Ascending aorta (tissue), 2 donors: ENCODE measurements at regions not wholly inside any gene's neighbourhood (a gene's known extent, or its start where the extent isn't known, plus 50 kb on each side); places are given as distances from the start of the nearest gene placed in this dataset.

Experiments used
- DNase-seq, 2 donors: peaks; one replicate each; pipeline ENCODE4 v3.0.0-alpha.2; 2019; ENCODE audit warnings: low spot score in 2 of 2
- H3K27ac ChIP-seq, 2 donors: fragments of 200-600 bp; sonication (generic); one replicate each; pipeline ENCODE4 v1.5.1; 2016 to 2017; ENCODE audit warnings: mild to moderate bottlenecking in 1 of 2
- H3K27me3 ChIP-seq: fragments of 200-600 bp; sonication (generic); one replicate; pipeline ENCODE4 v1.5.1; 2017
- H3K36me3 ChIP-seq, 2 donors: fragments of 200-600 bp; sonication (generic); one replicate each; pipeline ENCODE4 v1.5.1; 2016
- H3K4me1 ChIP-seq, 2 donors: fragments of 200-600 bp; sonication (generic); one replicate each; pipeline ENCODE4 v1.5.1; 2016 to 2017; ENCODE audit warnings: mild to moderate bottlenecking in 1 of 2
- H3K4me3 ChIP-seq, 2 donors: fragments of 200-600 bp; sonication (generic); one replicate each; pipeline ENCODE4 v1.5.1; 2016 to 2017; ENCODE audit warnings: mild to moderate bottlenecking in 1 of 2
- H3K9me3 ChIP-seq, 2 donors: fragments of 200-600 bp; sonication (generic); one replicate each; pipeline ENCODE4 v1.5.1; 2016
- intact Hi-C: fragments of 100-400 bp; cut with DNase I; formaldehyde crosslinking; loops from one replicate; pipeline ENCODE4 v1.15.1; 2023
- TF ChIP-seq, protein P1 (sequence below), 3 experiments: fragments of 200-600 bp in 2 of 3; fragments of 450-650 bp in 1 of 3; sonication (generic) in 2 of 3; IDR thresholded peaks; one replicate each; pipeline ENCODE4 v1.5.1; 2016 to 2019; ENCODE audit warnings: antibody characterized with exemption in 3 of 3, mild to moderate bottlenecking in 1 of 3, moderate library complexity in 1 of 3

GRCh38 chr1:191533254-191533653, 625.0 kb upstream of the RGS18 start:
- no peaks in the 10 kb centered on the region for H3K4me1 ChIP-seq
- no peak overlapping the region for H3K27ac ChIP-seq
- TF ChIP-seq, protein P1, sequence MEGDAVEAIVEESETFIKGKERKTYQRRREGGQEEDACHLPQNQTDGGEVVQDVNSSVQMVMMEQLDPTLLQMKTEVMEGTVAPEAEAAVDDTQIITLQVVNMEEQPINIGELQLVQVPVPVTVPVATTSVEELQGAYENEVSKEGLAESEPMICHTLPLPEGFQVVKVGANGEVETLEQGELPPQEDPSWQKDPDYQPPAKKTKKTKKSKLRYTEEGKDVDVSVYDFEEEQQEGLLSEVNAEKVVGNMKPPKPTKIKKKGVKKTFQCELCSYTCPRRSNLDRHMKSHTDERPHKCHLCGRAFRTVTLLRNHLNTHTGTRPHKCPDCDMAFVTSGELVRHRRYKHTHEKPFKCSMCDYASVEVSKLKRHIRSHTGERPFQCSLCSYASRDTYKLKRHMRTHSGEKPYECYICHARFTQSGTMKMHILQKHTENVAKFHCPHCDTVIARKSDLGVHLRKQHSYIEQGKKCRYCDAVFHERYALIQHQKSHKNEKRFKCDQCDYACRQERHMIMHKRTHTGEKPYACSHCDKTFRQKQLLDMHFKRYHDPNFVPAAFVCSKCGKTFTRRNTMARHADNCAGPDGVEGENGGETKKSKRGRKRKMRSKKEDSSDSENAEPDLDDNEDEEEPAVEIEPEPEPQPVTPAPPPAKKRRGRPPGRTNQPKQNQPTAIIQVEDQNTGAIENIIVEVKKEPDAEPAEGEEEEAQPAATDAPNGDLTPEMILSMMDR (IDR thresholded peaks at IDR 0.05), result no peak
- no peak for DNase-seq
- no peaks in the 10 kb centered on the region for H3K27me3 ChIP-seq
- H3K36me3 ChIP-seq, result no peaks in the 10 kb centered on the region
- H3K9me3 ChIP-seq, result no peaks in the 10 kb centered on the region
- H3K4me3 ChIP-seq, result no peak overlapping the region
- intact Hi-C loops, result no loop called here

GRCh38 chr1:191536791-191537429, 621.4 kb upstream of the RGS18 start:
- no peak for DNase-seq
- Histone ChIP-seq H3K27me3 (no peaks in the 10 kb centered on the region), H3K4me1 (no peaks in the 10 kb centered on the region), H3K4me3 (no peak overlapping the region), H3K9me3 (no peaks in the 10 kb centered on the region), H3K27ac (no peak overlapping the region), H3K36me3 (no peaks in the 10 kb centered on the region)
- intact Hi-C loops, result no loop called here
- TF ChIP-seq, protein P1 (IDR thresholded peaks at IDR 0.05), result no peak

GRCh38 chr1:191541758-191542157, 616.5 kb upstream of the RGS18 start:
- no peaks in the 10 kb centered on the region for H3K36me3 ChIP-seq
- no peak for DNase-seq
- no peaks in the 10 kb centered on the region for H3K27me3 ChIP-seq
- no peak overlapping the region for H3K4me3 ChIP-seq
- TF ChIP-seq, protein P1 (IDR thresholded peaks at IDR 0.05), result no peak
- H3K9me3 ChIP-seq, result no peaks in the 10 kb centered on the region
- intact Hi-C loops, result no loop called here
- H3K27ac ChIP-seq, result no peak overlapping the region
- H3K4me1 ChIP-seq, result no peaks in the 10 kb centered on the region

- Histone ChIP-seq H3K4me3 (no peak overlapping the region), H3K4me1 (no peaks in the 10 kb centered on the region), H3K27ac (no peak overlapping the region), H3K36me3 (no peaks in the 10 kb centered on the region), H3K27me3 (no peaks in the 10 kb centered on the region), H3K9me3 (no peaks in the 10 kb centered on the region)
- DNase-seq, result no peak
- TF ChIP-seq, protein P1 (IDR thresholded peaks at IDR 0.05), result no peak
- intact Hi-C loops, result no loop called here
These were observed 615.8 kb upstream of the RGS18 start for GRCh38 chr1:191542444-191542843.

DNA sequence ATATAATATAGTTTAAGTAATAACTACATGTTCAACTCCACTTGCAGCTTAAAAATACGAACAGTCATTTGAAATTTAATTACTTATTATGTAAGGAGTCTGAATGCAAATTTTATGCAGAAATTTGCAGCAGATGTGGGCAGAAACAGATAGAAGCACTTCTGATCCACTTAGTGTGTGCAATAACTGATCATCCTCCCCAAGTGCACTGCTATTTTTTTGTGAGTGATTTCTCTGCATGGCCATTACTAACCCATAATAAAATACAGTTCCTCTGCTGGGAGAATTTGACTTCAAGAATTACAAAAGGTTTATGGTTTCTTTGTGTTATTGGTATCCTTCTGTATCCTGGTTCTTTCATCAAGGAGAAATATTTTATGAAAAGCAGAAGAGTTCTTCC, 611.5 kb upstream of the RGS18 start:
- H3K27ac ChIP-seq, result no peak overlapping the region

More for the DNA sequence above, 611.5 kb upstream of the RGS18 start:
- H3K4me3 ChIP-seq, result no peak overlapping the region
- H3K36me3 ChIP-seq, result no peaks in the 10 kb centered on the region
- no peak for DNase-seq
- no peaks in the 10 kb centered on the region for H3K9me3 ChIP-seq
- H3K4me1 ChIP-seq, result no peaks in the 10 kb centered on the region
- no peaks in the 10 kb centered on the region for H3K27me3 ChIP-seq
- TF ChIP-seq, protein P1 (IDR thresholded peaks at IDR 0.05), result no peak
- intact Hi-C loops, result no loop called here
